LHCN-M2 (cell line): ENCODE measurements at regions not wholly inside any gene's neighbourhood (a gene's known extent, or its start where the extent isn't known, plus 50 kb on each side); places are given as distances from the start of the nearest gene placed in this dataset.
"Not testable (repeated sequence)": the region's sequence is repeated elsewhere in the genome, so short reads cannot be mapped to it uniquely, and the experiment has no call there.

Experiments
- DNase-seq: peaks from one replicate; pipeline ENCODE4 v3.0.0-alpha.2; 2012; ENCODE audit warnings: low read depth

- DNase-seq: not testable (repeated sequence)
Observed at GRCh38 chr1:245102149-245102548, 52.6 kb upstream of the KIF26B start.

GRCh38 chr1:245099401-245099800 lies 55.4 kb upstream of the KIF26B start:
- DNase-seq: no peak

- no peak for DNase-seq
Observed at GRCh38 chr1:245098924-245099323, 55.9 kb upstream of the KIF26B start.

GRCh38 chr1:245096311-245097066 lies 58.3 kb upstream of the KIF26B start:
- no peak for DNase-seq

GRCh38 chr1:245095903-245096302 lies 58.9 kb upstream of the KIF26B start:
- DNase-seq: no peak

- no peak for DNase-seq
Observed at GRCh38 chr1:245094954-245095353, 59.8 kb upstream of the KIF26B start.

- DNase-seq: no peak
Observed at GRCh38 chr1:245094092-245094491, 60.7 kb upstream of the KIF26B start.

GRCh38 chr1:245092638-245092976 lies 62.2 kb upstream of the KIF26B start:
- no peak for DNase-seq

GRCh38 chr1:245091818-245092637 lies 62.8 kb upstream of the KIF26B start:
- peak; percentile 95 for DNase-seq

GRCh38 chr1:245091171-245091621 lies 63.6 kb upstream of the KIF26B start:
- no peak for DNase-seq

- no peak for DNase-seq
Observed at GRCh38 chr1:245090491-245091090, 64.2 kb upstream of the KIF26B start.

GRCh38 chr1:245087723-245088122 lies 67.1 kb upstream of the KIF26B start:
- DNase-seq: no peak

- peak; percentile 38 for DNase-seq
Observed at GRCh38 chr1:245086389-245086969, 68.3 kb upstream of the KIF26B start.

GRCh38 chr1:245085508-245086095 lies 69.2 kb upstream of the KIF26B start:
- peak; percentile 95 for DNase-seq

GRCh38 chr1:245084551-245084950 lies 70.2 kb upstream of the KIF26B start:
- no peak for DNase-seq

- peak; percentile 59 for DNase-seq
Observed at GRCh38 chr1:245079021-245079609, 75.7 kb upstream of the KIF26B start.

- no peak for DNase-seq
Observed at GRCh38 chr1:245074898-245075297, 79.9 kb upstream of the KIF26B start.

GRCh38 chr1:245074232-245074747 lies 80.5 kb upstream of the KIF26B start:
- DNase-seq: peak; percentile 74

GRCh38 chr1:245070836-245071615 lies 83.8 kb upstream of the KIF26B start:
- no peak for DNase-seq

GRCh38 chr1:245067257-245067656 lies 87.5 kb upstream of the KIF26B start:
- peak; percentile 65 for DNase-seq
